Trophoblast cell (in vitro differentiated cells and primary cell): ENCODE measurements at regions not wholly inside any gene's neighbourhood (a gene's known extent, or its start where the extent isn't known, plus 50 kb on each side); places are given as distances from the start of the nearest gene placed in this dataset.

Experiments used
- DNase-seq, 2 donors: peaks; one replicate each; pipeline ENCODE4 v3.0.0-alpha.2; 2016
- H2AFZ ChIP-seq: 2 replicates; pipeline ENCODE4 v1.6.1; 2013; ENCODE audit warnings: low read length, moderate library complexity, mild to moderate bottlenecking; ENCODE audit not compliant: insufficient read depth, poor library complexity
- H2AK5ac ChIP-seq: 2 replicates; pipeline ENCODE4 v1.6.1; 2013; ENCODE audit warnings: mild to moderate bottlenecking, low read length
- H2BK120ac ChIP-seq: 2 replicates; pipeline ENCODE4 v1.6.1; 2013; ENCODE audit warnings: low read length, mild to moderate bottlenecking, moderate library complexity; ENCODE audit not compliant: insufficient read depth, poor library complexity
- H2BK12ac ChIP-seq: 2 replicates; pipeline ENCODE4 v1.6.1; 2013; ENCODE audit warnings: mild to moderate bottlenecking, low read length, moderate library complexity
- H2BK5ac ChIP-seq: 2 replicates; pipeline ENCODE4 v1.6.1; 2013; ENCODE audit warnings: low read length, low read depth, moderate library complexity, mild to moderate bottlenecking; ENCODE audit not compliant: poor library complexity
- H3K14ac ChIP-seq: 2 replicates; pipeline ENCODE4 v1.6.1; 2013; ENCODE audit warnings: mild to moderate bottlenecking, low read length
- H3K18ac ChIP-seq: 2 replicates; pipeline ENCODE4 v1.6.1; 2013; ENCODE audit warnings: mild to moderate bottlenecking, low read length
- H3K23ac ChIP-seq: 2 replicates; pipeline ENCODE4 v1.6.1; 2013; ENCODE audit warnings: low read length
- H3K27ac ChIP-seq: 2 replicates; pipeline ENCODE4 v1.5.1; 2013; ENCODE audit warnings: low read depth, mild to moderate bottlenecking, inconsistent platforms, low read length, moderate library complexity
- H3K27me3 ChIP-seq: 2 replicates; pipeline ENCODE4 v1.6.1; 2013; ENCODE audit warnings: inconsistent platforms, mild to moderate bottlenecking, low read length, moderate library complexity; ENCODE audit not compliant: insufficient read depth
- H3K36me3 ChIP-seq, 2 experiments: 1 replicate in 1 of 2; 2 replicates in 1 of 2; pipeline ENCODE4 v1.6.1; 2013; ENCODE audit warnings: low read length in 2 of 2, mild to moderate bottlenecking in 2 of 2, moderate library complexity in 1 of 2; ENCODE audit not compliant: insufficient read depth in 2 of 2, control insufficient read depth in 1 of 2
- H3K4ac ChIP-seq: 2 replicates; pipeline ENCODE4 v1.6.1; 2013; ENCODE audit warnings: low read depth, mild to moderate bottlenecking, low read length, moderate library complexity
- H3K4me1 ChIP-seq, 2 experiments: 1 replicate in 1 of 2; 2 replicates in 1 of 2; pipeline ENCODE4 v1.6.1; 2013; ENCODE audit warnings: low read length in 2 of 2, mild to moderate bottlenecking in 2 of 2, moderate library complexity in 1 of 2; ENCODE audit not compliant: insufficient read depth in 2 of 2, control insufficient read depth in 1 of 2
- H3K4me2 ChIP-seq: 2 replicates; pipeline ENCODE4 v1.6.1; 2013; ENCODE audit warnings: inconsistent platforms, mild to moderate bottlenecking, low read length, moderate library complexity
- H3K4me3 ChIP-seq: 2 replicates; pipeline ENCODE4 v1.5.1; 2013; ENCODE audit warnings: mild to moderate bottlenecking, low read depth, low read length, inconsistent platforms
- H3K79me1 ChIP-seq: one replicate; pipeline ENCODE4 v1.6.1; 2013; ENCODE audit warnings: low read length
- H3K79me2 ChIP-seq: 2 replicates; pipeline ENCODE4 v1.6.1; 2013; ENCODE audit warnings: low read length, mild to moderate bottlenecking; ENCODE audit not compliant: control insufficient read depth, insufficient read depth, poor library complexity
- H3K9ac ChIP-seq: 2 replicates; pipeline ENCODE4 v1.6.1; 2013; ENCODE audit warnings: mild to moderate bottlenecking, low read length
- H3K9me3 ChIP-seq: 2 replicates; pipeline ENCODE4 v1.6.1; 2013; ENCODE audit warnings: low read depth, mild to moderate bottlenecking, control low read depth, inconsistent platforms, low read length; ENCODE audit not compliant: insufficient read depth
- H4K12ac ChIP-seq: 2 replicates; pipeline ENCODE4 v1.6.1; 2013; ENCODE audit warnings: low read depth, mild to moderate bottlenecking, low read length, moderate library complexity
- H4K8ac ChIP-seq: 2 replicates; pipeline ENCODE4 v1.6.1; 2013; ENCODE audit warnings: low read depth, mild to moderate bottlenecking, low read length, moderate library complexity
- H4K91ac ChIP-seq: one replicate; pipeline ENCODE4 v1.6.1; 2013; ENCODE audit warnings: low read depth, mild to moderate bottlenecking, low read length, moderate library complexity
- WGBS: extraction: QIAGEN DNeasy Blood & Tissue Kit; methylation state at CpG from one replicate; pipeline ENCODE4 v1.1.7; 2013; ENCODE audit warnings: missing lambda C conversion rate; ENCODE audit not compliant: insufficient read length, insufficient coverage; ENCODE audit errors: extremely low coverage; 5-methylcytosine and 5-hydroxymethylcytosine counted together

DNA sequence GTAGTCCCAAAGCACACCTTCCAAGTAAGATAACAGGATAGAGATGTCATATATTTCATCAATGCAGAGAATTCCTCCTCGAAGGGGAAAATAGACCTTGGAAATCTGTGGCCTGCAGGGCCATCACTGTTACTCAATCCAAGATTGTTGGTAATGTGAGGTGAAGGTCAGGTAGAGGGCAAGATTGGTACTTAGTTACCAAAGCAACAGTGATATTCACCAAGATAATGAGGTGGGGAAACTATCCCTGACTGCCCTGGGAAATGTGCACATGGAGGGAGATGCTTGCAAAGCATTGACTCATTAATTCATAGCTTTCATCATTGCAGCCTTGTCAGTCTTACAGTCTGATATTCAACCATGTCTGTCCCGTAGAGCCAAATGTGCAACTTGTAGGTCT is 234.1 kb upstream of the MON1B start:
- H3K27me3 ChIP-seq = no peaks in the 10 kb centered on the region
- no peak overlapping the region for H3K4me3 ChIP-seq
- H3K18ac ChIP-seq = no peak overlapping the region
- peak; percentile 77 to 90 for DNase-seq
- no peak overlapping the region for H3K4me2 ChIP-seq
- no peak overlapping the region for H2BK5ac ChIP-seq
- H3K36me3 ChIP-seq = no peaks in the 10 kb centered on the region
- H2BK12ac ChIP-seq = no peak overlapping the region
- H4K91ac ChIP-seq = no peak overlapping the region
- H3K9ac ChIP-seq = no peak overlapping the region
- no peaks in the 10 kb centered on the region for H3K9me3 ChIP-seq
- no peak overlapping the region for H2AFZ ChIP-seq
- H3K4ac ChIP-seq = no peak overlapping the region
- no CpG with 5 or more reads among the region's 2 CpGs for WGBS
- no peak overlapping the region for H3K23ac ChIP-seq
- no peak overlapping the region for H2BK120ac ChIP-seq
- H2AK5ac ChIP-seq = no peak overlapping the region
- H3K79me2 ChIP-seq = no peaks in the 10 kb centered on the region
- H3K79me1 ChIP-seq = no peaks in the 10 kb centered on the region
- no peak overlapping the region for H3K27ac ChIP-seq
- H3K4me1 ChIP-seq = peaks cover 0 to 6% of the 10 kb centered on the region in 2 experiments
- no peak overlapping the region for H4K8ac ChIP-seq
- no peak overlapping the region for H3K14ac ChIP-seq
- no peak overlapping the region for H4K12ac ChIP-seq

DNA sequence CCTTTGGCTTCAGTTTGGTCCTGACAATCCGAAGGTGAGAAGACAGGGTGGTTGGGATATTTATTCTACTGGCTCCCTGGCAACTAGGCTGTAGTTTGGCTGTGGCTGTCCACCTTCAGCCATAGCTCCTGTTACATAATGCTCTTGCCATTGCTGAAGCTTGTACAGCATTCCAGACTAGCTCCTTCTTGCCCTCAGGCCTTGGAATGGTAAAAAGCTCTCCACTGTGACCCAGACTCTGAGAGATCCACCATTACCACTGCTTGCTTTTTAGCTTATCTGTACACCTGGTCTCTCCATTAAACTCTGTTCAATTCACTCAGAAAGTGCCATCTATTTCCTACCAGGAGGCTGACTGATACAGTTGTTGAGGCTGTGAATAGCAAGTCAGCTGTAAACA is 231.8 kb upstream of the MON1B start:
- Histone ChIP-seq H3K4ac (no peak overlapping the region), H3K79me1 (no peaks in the 10 kb centered on the region), H3K4me1 (peaks cover 0 to 6% of the 10 kb centered on the region in 2 experiments), H2BK12ac (no peak overlapping the region), H4K8ac (no peak overlapping the region), H3K23ac (no peak overlapping the region), H3K4me3 (no peak overlapping the region), H3K79me2 (no peaks in the 10 kb centered on the region), H4K12ac (no peak overlapping the region), H3K14ac (no peak overlapping the region), H3K4me2 (no peak overlapping the region), H3K27ac (no peak overlapping the region), H3K9ac (no peak overlapping the region), H3K27me3 (no peaks in the 10 kb centered on the region), H2BK5ac (no peak overlapping the region), H3K18ac (no peak overlapping the region), H3K36me3 (no peaks in the 10 kb centered on the region), H2AK5ac (no peak overlapping the region), H2AFZ (no peak overlapping the region), H3K9me3 (no peaks in the 10 kb centered on the region), H4K91ac (no peak overlapping the region), H2BK120ac (no peak overlapping the region)
- peak; percentile 84 to 92 for DNase-seq
- no CpG with 5 or more reads among the region's 1 CpG for whole genome bisulfite sequencing

DNA sequence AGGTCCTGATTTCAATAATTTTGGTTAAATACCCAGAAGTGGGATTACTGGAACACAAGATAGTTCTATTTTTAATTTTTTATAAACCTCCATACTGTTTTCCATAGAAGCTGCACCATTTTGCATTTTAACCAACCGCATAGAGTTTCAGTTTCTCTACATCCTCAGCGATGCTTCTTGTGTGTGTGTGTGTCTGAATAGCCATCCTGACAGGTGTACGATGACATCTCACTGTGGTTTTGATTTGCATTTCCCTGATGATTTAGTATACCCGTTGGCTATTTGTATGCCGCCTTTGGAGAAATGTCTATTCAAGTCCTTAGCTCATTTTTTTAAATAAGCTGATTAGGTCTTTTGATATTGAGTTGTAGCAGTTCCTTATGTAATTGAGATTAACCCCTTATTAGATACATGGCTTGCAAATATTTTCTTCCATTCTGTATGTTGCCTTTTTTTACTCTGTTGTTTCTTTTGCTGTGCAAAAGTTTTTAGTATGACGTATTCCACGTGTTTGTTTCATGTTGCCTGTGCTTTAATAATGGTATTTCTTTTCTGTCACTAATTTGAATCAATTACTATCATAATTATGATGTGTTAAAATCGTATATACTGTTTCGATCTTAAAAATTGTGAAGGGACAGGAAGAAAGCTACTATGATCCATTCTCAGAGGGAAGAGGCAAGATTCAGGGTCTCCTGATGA is 227.2 kb upstream of the MON1B start:
- Histone ChIP-seq H3K79me1 (no peaks in the 10 kb centered on the region), H3K27ac (no peak overlapping the region), H3K4me2 (no peak overlapping the region), H4K8ac (no peak overlapping the region), H3K79me2 (no peaks in the 10 kb centered on the region), H2BK120ac (no peak overlapping the region), H2AK5ac (no peak overlapping the region), H2BK12ac (no peak overlapping the region), H3K18ac (no peak overlapping the region), H2AFZ (no peak overlapping the region), H2BK5ac (no peak overlapping the region), H3K9me3 (no peaks in the 10 kb centered on the region), H3K4me1 (peaks cover 0 to 6% of the 10 kb centered on the region in 2 experiments), H3K14ac (no peak overlapping the region), H3K27me3 (no peaks in the 10 kb centered on the region), H3K9ac (no peak overlapping the region), H3K4me3 (no peak overlapping the region), H4K91ac (no peak overlapping the region), H4K12ac (no peak overlapping the region), H3K23ac (no peak overlapping the region), H3K4ac (no peak overlapping the region), H3K36me3 (no peaks in the 10 kb centered on the region)
- DNase-seq = no peak
- no CpG with 5 or more reads among the region's 9 CpGs for WGBS

DNA sequence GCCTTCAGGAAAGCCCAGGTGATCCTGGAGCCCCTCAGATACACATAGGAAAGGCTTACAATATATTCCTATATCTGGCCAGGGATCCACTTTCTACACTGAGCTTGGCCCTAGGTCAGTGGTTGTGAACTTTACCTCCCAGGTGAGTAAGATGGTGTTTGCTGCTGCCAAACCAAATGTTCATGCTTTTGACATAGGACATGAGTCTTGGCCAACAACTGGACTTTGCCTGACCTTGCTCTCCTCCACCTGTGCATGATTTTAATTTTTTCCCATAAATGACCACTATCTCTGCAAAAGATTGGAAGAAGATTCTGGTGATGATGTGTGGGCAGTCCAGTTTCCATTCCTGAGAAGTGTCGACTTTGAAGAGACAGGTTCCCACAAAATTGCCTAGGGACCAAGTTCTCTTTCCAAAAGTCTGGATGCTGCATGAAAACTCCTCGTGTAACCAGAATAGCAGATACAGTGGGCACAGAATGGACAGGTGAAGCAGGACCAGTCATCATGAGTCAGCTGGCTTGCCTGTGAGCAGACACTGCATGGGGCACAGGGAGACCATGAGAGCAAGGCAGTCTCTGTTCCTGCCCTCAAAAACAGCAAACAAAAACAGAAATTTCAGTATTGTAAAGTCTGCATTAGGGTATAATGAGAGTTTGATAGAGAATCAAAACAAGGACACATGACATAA is 226.4 kb upstream of the MON1B start:
- H3K4me1 ChIP-seq = peaks cover 0 to 3% of the 10 kb centered on the region in 2 experiments
- H2BK120ac ChIP-seq = no peak overlapping the region
- H3K4me3 ChIP-seq = no peak overlapping the region
- H3K18ac ChIP-seq = no peak overlapping the region
- H4K8ac ChIP-seq = no peak overlapping the region
- H4K91ac ChIP-seq = no peak overlapping the region
- H3K4ac ChIP-seq = no peak overlapping the region
- no peak overlapping the region for H3K4me2 ChIP-seq
- no peak for DNase-seq
- H2AFZ ChIP-seq = no peak overlapping the region
- H2BK12ac ChIP-seq = no peak overlapping the region
- no peaks in the 10 kb centered on the region for H3K79me1 ChIP-seq
- H2AK5ac ChIP-seq = no peak overlapping the region
- no peak overlapping the region for H3K23ac ChIP-seq
- no peaks in the 10 kb centered on the region for H3K36me3 ChIP-seq
- no CpG with 5 or more reads among the region's 2 CpGs for WGBS
- no peaks in the 10 kb centered on the region for H3K79me2 ChIP-seq
- no peak overlapping the region for H2BK5ac ChIP-seq
- H3K9ac ChIP-seq = no peak overlapping the region
- no peak overlapping the region for H4K12ac ChIP-seq
- no peak overlapping the region for H3K14ac ChIP-seq
- H3K27me3 ChIP-seq = no peaks in the 10 kb centered on the region
- no peak overlapping the region for H3K27ac ChIP-seq
- no peaks in the 10 kb centered on the region for H3K9me3 ChIP-seq
